NCI-H2171 treated with DMSO at 0.1 percent for 48 hours (cell line): ENCODE measurements at regions not wholly inside any gene's neighbourhood (a gene's known extent, or its start where the extent isn't known, plus 50 kb on each side); places are given as distances from the start of the nearest gene placed in this dataset.

Source experiments
- DNase-seq: peaks from one replicate; lab custom pipeline; 2025; lab: John Stamatoyannopoulos, UW

GRCh38 chr5:161134083-161134482 is 282.1 kb upstream of the ATP10B start:
- no peak for DNase-seq

DNA sequence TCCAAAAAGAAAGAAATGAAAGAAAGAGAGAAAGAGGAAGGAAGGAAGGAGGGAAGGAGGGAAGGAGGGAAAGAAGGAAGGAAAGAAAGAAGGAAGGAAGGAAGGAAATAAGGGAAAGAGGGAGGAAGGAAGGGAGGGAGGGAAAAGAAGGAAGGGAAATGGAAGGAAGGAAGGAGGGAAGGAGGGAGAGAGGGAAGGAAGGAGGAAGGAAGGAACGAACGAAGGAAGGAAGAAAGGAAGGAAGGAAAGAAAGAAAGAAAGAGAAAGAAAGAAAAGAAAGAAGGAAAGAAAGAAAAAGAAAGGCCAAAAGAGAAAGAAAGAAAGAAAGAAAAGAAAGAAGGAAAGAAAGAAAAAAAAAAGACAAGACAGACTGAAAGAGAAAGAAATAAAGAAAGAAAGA is 263.9 kb upstream of the ATP10B start:
- no peak for DNase-seq

DNA sequence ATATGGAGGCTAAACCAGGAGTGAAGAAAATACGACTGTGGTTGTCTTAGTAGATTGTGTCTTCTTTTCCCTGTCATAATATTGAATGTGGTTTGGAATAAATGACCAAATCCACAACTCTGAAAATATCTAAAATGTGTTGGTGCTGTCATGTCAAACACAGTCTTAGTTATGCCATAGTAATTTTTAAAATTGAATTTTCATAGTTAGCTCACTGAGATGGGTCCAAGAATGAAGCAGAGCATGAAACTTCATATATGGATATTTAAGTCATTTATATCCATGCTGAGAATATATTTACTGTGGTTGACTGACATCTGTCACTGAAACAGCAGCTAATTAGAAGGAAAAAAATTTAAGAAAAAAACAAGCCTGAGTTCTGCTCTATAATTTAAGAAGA is 260.4 kb upstream of the ATP10B start:
- DNase-seq, result no peak

- no peak for DNase-seq
Observed at GRCh38 chr5:161105525-161105924, 253.5 kb upstream of the ATP10B start.

DNA sequence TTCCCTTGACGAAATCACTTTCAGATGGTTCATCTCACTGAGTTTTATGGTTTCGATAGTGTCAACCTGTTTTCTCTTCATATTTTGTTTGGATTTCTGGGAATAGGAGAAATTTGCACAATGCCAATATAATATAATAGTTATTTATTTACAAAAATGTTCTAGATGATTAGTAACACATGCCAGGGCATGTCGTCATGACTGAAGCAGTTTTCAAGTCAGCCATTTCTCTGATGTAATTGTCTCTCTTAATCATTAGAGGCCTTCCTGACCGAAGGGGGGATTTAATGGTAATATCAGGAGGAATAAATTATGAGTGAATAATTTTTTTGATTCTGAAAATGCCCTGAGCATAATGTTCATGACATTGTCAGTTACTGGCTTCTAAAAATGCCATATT is 246.5 kb upstream of the ATP10B start:
- no peak for DNase-seq

- DNase-seq, result no peak
Observed at GRCh38 chr5:161096581-161096980, 244.6 kb upstream of the ATP10B start.

DNA sequence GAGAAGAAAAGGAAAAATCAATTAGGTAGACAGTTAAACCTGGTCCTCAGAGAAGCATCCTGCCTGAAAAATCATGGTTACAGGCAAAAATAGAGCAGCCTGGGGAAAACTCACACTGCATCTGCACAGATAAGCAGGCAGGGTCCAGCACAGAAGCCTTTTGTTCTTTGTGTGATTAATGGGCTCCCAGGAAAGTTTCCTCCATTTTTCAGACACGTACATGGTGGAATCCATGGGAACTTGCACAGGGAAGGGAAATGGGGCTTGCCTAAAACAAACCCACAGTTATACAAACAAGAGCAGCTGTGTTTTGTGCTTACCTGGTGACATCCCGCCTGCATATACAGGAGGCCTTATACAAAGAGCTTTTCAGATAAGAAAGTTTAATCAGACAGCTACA is 243.9 kb upstream of the ATP10B start:
- DNase-seq, result no peak

DNA sequence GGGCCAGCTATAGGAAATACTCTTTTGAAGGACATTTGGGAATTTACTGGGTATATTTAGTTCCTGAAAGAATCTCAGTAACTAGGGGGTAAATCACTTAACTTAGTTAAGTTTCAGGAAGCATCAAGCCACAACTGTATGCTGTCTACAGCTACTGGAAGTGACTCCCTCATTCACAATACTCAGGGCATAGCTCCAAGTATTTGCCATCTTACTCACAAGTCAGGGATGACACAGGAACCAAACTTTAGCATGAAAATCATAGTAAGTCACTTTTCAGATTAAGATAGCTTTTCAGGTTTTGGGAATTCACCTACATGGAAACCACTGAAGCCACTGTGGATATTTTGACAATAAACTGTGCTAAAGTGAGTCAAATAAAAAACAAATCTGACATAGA is 242.4 kb upstream of the ATP10B start:
- no peak for DNase-seq

DNA sequence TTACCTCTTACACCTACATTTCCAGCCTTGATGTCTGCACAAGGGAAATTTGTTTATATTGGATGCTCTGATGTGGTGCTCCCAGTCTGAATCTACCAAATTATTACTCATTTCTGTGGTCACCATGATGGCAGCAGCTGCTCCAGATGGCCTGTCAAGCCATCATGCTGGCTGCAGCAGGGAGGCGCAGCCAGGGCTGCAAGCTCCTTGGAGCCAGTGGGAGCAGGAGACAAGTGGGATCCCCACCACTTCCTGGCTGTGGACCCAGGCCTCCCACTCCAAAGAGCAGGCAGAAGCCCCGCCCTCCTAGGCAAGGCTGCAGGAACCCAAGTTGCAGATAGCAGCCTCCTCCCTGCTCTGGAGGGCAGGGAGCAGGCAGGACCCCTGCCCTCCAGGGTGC is 241.1 kb upstream of the ATP10B start:
- DNase-seq, result no peak

DNA sequence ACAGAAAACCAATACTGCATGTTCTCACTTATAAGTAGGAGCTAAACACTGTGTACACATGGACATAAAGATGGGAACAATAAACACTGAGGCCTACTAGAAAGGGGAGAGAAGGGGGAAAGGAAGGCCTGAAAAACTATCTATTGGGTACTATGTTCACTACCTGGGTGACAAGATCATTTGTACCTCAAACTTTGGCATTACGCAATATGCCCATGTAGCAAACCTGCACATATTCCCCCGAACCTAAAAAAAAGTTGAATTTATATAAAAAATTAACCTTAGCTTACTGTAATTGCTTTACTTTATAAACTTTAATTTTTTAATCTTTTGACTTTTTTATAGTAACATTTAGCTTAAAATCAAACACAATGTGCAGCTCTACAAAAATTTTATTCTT is 237.6 kb upstream of the ATP10B start:
- no peak for DNase-seq

- no peak for DNase-seq
Observed at GRCh38 chr5:161086461-161086860, 234.4 kb upstream of the ATP10B start.

- DNase-seq, result peak; percentile 9
Observed at GRCh38 chr5:161085056-161085455, 233.0 kb upstream of the ATP10B start.

DNA sequence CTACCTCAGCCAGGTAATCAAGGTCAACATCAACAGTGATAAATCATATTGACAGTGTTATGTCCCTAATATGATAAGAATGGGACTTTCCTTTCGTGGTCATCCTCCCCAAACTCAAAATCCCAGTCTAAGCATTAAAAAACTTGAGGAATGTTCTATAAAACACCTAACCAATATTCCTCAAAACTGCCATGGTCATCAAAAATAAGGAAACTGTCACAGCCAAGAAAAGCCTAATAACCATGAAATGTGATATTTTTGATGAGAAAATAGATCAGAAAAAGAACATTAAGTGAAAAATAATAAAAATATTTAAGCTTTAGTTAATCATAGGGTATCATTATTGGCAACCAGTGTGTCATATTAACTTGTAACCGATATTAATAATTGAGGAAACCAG is 232.1 kb upstream of the ATP10B start:
- DNase-seq, result no peak

- no peak for DNase-seq
Observed at GRCh38 chr5:161078793-161079192, 226.8 kb upstream of the ATP10B start.

DNA sequence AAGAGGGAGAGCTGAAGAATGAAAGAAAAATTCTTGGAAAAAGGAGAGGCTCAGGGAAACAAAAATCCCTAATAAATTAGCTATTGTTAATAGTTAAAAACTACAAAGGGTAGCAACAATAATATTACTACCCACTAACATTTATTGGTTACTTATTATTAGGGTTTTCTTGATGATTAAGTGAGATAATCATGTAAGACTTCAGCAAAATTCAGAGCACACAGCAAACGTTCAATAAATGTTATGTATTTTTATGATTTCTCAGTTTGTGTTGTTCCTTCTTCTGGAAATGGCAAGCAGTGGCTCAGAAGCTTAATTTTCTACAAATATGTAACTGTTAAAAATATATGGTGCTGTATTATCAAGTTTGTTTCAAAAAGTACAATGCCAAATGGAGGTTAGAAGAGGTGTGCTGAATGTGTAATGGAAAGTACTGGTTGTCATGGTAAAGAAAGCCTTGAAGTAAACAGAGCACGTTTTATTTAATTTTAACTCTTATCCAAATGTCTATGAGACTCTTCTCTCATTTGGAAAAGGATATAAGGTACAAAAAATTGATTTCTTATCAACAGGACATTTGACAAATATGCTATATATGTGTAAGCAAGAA is 226.0 kb upstream of the ATP10B start:
- no peak for DNase-seq

GRCh38 chr5:161077496-161077895 is 225.5 kb upstream of the ATP10B start:
- DNase-seq, result no peak

DNA sequence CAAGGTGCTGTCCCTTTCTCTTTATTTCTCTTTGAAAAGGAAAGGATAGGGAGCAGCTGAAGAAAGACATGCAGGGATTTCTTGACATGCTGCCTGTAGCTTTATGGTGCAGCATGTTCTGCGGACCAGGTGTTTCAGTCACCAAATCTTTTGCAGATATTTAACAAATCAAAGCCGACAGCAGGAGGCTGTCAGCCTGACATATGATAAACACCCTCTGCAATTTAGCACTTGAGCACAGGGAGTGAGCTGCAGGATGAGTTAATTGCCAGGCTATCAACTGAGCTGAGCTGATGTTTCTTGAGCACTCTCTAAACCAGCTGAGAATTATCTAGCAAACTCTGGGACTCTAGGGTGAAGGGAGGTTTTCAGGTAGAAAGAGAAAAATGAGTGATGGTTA is 212.8 kb upstream of the ATP10B start:
- DNase-seq, result peak; percentile 81

DNA sequence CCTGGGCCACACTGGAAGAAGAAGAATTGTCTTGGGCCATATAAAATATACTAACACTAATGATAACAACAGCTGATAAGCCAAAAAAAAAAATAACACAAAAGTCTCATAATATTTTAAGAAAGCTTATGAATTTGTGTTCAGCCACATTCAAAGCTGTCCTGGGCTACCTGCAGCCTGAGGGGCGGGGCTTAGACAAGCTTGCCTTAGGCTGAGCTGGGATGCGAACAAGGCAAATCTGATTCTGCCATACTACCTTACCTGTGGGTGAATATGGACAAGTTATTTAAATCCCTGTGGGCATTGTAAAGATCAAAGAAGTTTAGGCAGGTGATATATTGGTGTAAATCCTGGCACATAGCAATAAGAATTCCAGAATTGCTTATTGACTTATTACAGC is 212.3 kb upstream of the ATP10B start:
- peak; percentile 13 for DNase-seq

DNA sequence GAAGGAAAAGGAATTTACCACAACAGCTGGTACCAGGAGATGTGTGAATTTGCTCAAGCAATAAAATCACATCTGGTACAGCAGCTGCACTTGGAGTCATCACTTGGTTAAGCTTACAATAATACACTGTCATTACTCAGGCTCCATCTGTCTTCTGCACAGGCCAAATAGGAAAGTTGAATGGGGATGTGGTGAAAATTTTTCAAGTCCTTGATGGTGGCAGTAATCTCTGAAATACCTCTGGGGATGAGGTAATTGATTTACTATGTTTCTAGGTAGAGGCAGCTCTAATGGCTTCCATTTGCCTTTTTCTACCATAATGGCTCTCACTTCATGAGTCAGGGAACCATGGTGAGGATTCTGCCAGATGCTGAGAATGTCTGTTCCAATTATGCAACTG is 206.8 kb upstream of the ATP10B start:
- DNase-seq, result peak; percentile 91

- DNase-seq, result no peak
Observed at GRCh38 chr5:161051920-161052500, 200.0 kb upstream of the ATP10B start.

GRCh38 chr5:161047024-161047423 is 195.0 kb upstream of the ATP10B start:
- DNase-seq, result no peak

DNA sequence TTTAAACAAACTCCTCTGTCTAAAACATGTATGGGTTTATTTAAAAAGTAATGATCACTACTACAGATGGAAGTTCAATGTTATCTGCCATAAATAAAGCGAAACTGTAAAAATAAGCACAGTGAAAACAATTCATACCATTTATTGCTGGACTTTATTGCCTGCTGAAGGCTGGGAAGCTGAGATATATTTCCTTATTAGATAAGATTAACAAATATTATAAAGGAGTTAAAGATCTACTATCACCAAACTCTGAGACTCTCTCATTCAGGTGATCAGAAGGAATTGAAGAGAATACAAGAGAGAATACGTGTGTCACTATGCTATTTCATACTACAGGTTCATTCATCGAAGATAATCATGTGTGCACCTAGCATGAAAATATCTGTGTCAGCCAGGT is 190.9 kb upstream of the ATP10B start:
- no peak for DNase-seq

GRCh38 chr5:161042443-161042842 is 190.4 kb upstream of the ATP10B start:
- DNase-seq, result no peak

DNA sequence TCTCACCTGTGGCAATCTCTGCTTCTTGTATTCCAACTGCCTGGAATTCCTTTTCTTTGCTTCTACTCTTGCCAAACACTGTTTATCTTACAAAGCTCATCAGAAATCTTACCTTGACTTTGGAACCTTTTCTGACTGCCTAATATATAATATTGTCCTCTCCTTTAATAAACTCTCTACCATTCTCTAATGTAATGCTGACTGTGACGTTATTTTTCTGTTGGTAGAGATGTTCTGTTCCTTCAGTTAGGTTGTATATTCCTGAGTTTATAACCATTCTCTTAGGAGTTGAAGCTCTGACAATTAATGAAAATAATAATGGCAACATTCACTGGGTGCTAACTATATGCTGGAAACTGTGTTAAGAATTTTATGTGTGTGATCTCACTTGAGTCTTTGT is 188.8 kb upstream of the ATP10B start:
- DNase-seq, result no peak
